ENCODE measurements at regions not wholly inside any gene's neighbourhood (a gene's known extent, or its start where the extent isn't known, plus 50 kb on each side); places are given as distances from the start of the nearest gene placed in this dataset.

DNA sequence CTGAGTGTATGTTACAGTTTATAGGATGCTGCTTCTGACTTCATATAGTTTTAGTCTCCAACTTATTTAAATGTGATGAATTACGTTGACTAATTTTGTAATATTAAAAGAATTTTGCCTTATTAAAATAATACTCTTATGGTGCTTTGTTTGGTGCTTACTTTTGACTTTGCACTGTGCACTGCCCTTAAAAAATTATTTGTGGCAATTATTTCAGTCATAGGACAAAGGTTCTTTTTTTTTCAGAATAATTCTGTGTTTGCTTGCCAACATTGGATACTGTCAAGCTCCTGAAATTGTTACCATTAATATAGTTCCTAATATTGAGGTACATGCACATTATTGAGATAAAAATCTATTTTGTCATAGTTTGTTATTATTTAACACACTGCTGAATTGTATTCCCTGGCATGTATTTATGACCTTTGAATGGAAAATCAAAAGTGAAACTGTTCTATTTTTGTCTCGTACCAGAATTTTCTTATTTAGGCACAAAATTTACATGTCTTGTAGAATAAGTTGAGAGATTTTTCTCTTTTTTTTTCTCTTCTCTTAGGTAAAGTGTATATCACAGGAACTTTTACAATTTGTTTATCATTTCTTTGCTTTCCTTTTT lies 572.8 kb upstream of the KLHL29 start:
- H3K36me3 Mint-ChIP-seq = peaks cover 3% of the 10 kb centered on the region
- TF ChIP-seq, protein P1, sequence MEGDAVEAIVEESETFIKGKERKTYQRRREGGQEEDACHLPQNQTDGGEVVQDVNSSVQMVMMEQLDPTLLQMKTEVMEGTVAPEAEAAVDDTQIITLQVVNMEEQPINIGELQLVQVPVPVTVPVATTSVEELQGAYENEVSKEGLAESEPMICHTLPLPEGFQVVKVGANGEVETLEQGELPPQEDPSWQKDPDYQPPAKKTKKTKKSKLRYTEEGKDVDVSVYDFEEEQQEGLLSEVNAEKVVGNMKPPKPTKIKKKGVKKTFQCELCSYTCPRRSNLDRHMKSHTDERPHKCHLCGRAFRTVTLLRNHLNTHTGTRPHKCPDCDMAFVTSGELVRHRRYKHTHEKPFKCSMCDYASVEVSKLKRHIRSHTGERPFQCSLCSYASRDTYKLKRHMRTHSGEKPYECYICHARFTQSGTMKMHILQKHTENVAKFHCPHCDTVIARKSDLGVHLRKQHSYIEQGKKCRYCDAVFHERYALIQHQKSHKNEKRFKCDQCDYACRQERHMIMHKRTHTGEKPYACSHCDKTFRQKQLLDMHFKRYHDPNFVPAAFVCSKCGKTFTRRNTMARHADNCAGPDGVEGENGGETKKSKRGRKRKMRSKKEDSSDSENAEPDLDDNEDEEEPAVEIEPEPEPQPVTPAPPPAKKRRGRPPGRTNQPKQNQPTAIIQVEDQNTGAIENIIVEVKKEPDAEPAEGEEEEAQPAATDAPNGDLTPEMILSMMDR (conservative IDR thresholded peaks at IDR 0.05) = no peak
- no peaks in the 10 kb centered on the region for H3K4me1 Mint-ChIP-seq (ENCODE audit: unreplicated experiment)
- H3K27me3 Mint-ChIP-seq = no peaks in the 10 kb centered on the region
- H3K27ac Mint-ChIP-seq = no peak overlapping the region
- H3K4me3 Mint-ChIP-seq = no peak overlapping the region
- DNase-seq (ENCODE audit: extremely low spot score, unreplicated experiment) = no peak
- peaks cover 5% of the 10 kb centered on the region for H3K9me3 Mint-ChIP-seq

DNA sequence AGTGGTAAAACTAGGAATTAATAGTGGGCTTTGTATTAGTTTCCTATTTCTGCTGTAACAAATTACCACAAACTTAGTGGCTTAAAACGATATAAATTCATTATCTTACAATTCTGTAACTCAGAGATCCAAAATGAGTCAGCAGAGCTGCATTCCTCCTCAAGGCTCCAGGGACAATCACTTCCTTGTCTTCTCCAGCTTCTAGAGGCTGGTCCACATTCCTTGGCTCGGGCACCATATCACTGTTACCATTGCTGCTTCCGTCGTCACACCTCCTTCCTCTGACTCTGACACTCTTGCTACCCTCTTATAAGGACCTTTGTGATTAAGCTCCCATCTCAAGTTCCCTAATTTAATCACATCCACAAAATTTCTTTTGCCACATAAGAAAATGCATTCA lies 567.8 kb upstream of the KLHL29 start:
- H3K4me3 Mint-ChIP-seq = no peak overlapping the region
- no peaks in the 10 kb centered on the region for H3K4me1 Mint-ChIP-seq (ENCODE audit: unreplicated experiment)
- DNase-seq (ENCODE audit: extremely low spot score, unreplicated experiment) = no peak
- no peak overlapping the region for H3K27ac Mint-ChIP-seq
- H3K9me3 Mint-ChIP-seq = peaks cover 4% of the 10 kb centered on the region
- TF ChIP-seq, protein P1 (conservative IDR thresholded peaks at IDR 0.05) = no peak
- H3K27me3 Mint-ChIP-seq = peaks cover 10% of the 10 kb centered on the region
- H3K36me3 Mint-ChIP-seq = no peaks in the 10 kb centered on the region

DNA sequence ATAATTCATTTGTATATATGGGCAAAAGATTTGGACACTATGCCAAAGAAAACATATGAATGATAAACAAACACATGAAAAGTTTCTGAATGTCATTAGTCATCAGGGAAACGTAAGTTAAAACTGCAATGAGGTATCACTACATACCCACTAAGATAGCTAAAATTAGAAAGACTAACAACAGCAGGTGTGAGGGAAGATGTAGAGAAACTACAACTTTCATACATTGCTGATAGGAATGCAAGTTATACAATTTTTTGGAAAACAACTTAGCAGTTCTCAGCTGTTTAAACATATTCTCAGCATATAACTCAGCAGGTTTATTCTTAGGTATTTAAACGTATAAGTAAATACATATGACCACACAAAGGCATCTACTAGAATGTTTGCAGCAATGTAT lies 563.5 kb upstream of the KLHL29 start:
- no peaks in the 10 kb centered on the region for H3K4me1 Mint-ChIP-seq (ENCODE audit: unreplicated experiment)
- TF ChIP-seq, protein P1 (conservative IDR thresholded peaks at IDR 0.05) = no peak
- H3K27me3 Mint-ChIP-seq = peaks cover 10% of the 10 kb centered on the region

DNA sequence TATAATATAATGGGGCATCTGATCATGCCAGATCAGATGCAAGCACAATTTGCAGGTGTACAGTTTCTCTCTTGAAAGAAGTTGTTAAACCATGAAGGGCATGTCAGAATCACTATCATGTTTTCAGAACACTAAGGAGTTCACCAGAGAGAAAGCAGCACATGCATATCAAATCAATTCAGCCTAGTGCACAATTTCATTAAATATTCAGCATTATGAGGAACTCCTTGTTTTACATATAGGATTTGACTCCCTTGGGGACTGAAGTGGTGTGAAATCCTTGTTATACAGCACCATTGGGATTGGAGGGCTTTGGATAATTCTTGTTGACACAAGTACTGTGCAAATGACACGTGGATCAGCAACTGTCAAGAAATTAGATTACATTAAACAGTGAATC lies 562.1 kb upstream of the KLHL29 start:
- Mint-ChIP-seq H3K27me3 (peaks cover 10% of the 10 kb centered on the region), H3K36me3 (no peaks in the 10 kb centered on the region)

More for the DNA sequence above, 563.5 kb upstream of the KLHL29 start:
- no peaks in the 10 kb centered on the region for H3K36me3 Mint-ChIP-seq
- no peak overlapping the region for H3K27ac Mint-ChIP-seq
- DNase-seq (ENCODE audit: extremely low spot score, unreplicated experiment) = no peak
- H3K4me3 Mint-ChIP-seq = no peak overlapping the region
- H3K9me3 Mint-ChIP-seq = peaks cover 4% of the 10 kb centered on the region

DNA sequence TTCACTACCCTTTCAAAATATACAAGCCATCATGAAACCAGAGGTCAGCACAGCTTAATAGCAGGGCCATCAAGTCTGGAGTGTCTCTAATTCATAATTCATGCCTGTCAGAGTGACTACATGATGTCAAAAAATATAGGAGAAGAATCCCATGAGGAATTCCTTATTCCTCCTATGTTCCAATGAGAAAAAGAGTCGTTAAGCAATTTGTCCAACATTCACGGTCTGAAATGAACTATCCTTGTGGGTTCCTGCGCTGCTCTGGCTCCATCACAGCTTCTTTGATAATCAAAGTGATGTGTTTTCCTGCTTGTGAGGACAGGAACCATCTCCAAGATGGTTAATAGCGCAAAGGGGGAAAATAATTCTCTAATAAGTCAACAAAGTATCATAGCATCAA lies 560.4 kb upstream of the KLHL29 start:
- no peak for DNase-seq (ENCODE audit: extremely low spot score, unreplicated experiment)
- no peaks in the 10 kb centered on the region for H3K4me1 Mint-ChIP-seq (ENCODE audit: unreplicated experiment)
- TF ChIP-seq, protein P1 (conservative IDR thresholded peaks at IDR 0.05) = no peak
- no peak overlapping the region for H3K27ac Mint-ChIP-seq
- H3K27me3 Mint-ChIP-seq = peaks cover 5% of the 10 kb centered on the region
- no peaks in the 10 kb centered on the region for H3K36me3 Mint-ChIP-seq
- H3K4me3 Mint-ChIP-seq = no peak overlapping the region
- H3K9me3 Mint-ChIP-seq = no peaks in the 10 kb centered on the region

More for the DNA sequence above, 562.1 kb upstream of the KLHL29 start:
- Mint-ChIP-seq H3K4me1 (ENCODE audit: unreplicated experiment) (no peaks in the 10 kb centered on the region), H3K4me3 (no peak overlapping the region), H3K27ac (no peak overlapping the region), H3K9me3 (no peaks in the 10 kb centered on the region)
- DNase-seq (ENCODE audit: extremely low spot score, unreplicated experiment) = no peak
- TF ChIP-seq, protein P1 (conservative IDR thresholded peaks at IDR 0.05) = no peak

DNA sequence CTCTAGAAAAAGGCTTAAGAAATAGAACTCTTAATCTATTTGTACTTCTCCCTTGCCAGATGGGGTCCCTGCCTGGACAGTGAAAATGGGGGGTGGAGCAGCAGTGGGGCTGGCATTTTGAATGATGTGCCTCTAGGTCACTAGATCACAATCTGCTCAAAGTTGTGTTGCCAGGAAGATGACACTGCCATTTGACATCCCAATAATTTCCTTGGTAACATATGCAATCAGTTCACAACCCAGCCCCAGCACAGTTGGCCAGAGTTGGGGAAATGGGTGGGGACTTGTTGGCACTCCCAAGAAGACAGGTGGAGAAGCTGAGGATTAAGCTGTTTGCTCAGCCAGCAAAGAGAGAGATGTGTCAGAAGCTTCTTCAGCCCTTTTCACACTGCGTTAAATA lies 558.3 kb upstream of the KLHL29 start:
- no peak overlapping the region for H3K27ac Mint-ChIP-seq
- H3K9me3 Mint-ChIP-seq = no peaks in the 10 kb centered on the region
- no peaks in the 10 kb centered on the region for H3K4me1 Mint-ChIP-seq (ENCODE audit: unreplicated experiment)
- TF ChIP-seq, protein P1 (conservative IDR thresholded peaks at IDR 0.05) = no peak
- H3K27me3 Mint-ChIP-seq = peaks cover 3% of the 10 kb centered on the region
- H3K36me3 Mint-ChIP-seq = no peaks in the 10 kb centered on the region
- DNase-seq (ENCODE audit: extremely low spot score, unreplicated experiment) = no peak
- no peak overlapping the region for H3K4me3 Mint-ChIP-seq
